Pancreas (tissue), 10 donors: ENCODE measurements at regions not wholly inside any gene's neighbourhood (a gene's known extent, or its start where the extent isn't known, plus 50 kb on each side); places are given as distances from the start of the nearest gene placed in this dataset.
A peak's percentile ranks its signal among the peaks of the same experiment; 100 is the strongest.
"Not testable (repeated sequence)": the region's sequence is repeated elsewhere in the genome, so short reads cannot be mapped to it uniquely, and the experiment has no call there.

Experiments
- ATAC-seq, 4 donors: fragments of 200-7000 bp; cut with Tn5 transposase; one replicate each; pipeline versions ENCODE4 v1.8.0 to v1.9.1; 2020; ENCODE audit warnings: mild to moderate bottlenecking in 4 of 4, moderate library complexity in 4 of 4
- DNase-seq, 6 donors: peaks; one replicate each; pipeline ENCODE4 v3.0.0-alpha.2; 2020
- FAIRE-seq: peaks from 2 replicates; lab custom pipeline; 2012; peaks lifted over from hg19 to GRCh38; lab: Jason Lieb, UNC
- H3K27ac ChIP-seq, 4 donors: fragments of 200-600 bp; sonication (generic); 1 replicate in 3 of 4; 2 replicates in 1 of 4; pipeline versions ENCODE4 v1.5.0 to v1.8.0; 2020
- H3K27me3 ChIP-seq, 4 donors: fragments of 200-600 bp; one replicate each; pipeline ENCODE4 v1.8.0; 2021
- H3K36me3 ChIP-seq, 3 donors: fragments of 200-600 bp; sonication (generic) in 1 of 3; one replicate each; pipeline versions ENCODE4 v1.5.0 to v1.8.0; 2020 to 2021
- H3K4me1 ChIP-seq, 3 donors: fragments of 200-600 bp; one replicate each; pipeline ENCODE4 v1.8.0; 2021
- H3K4me3 ChIP-seq, 4 donors: fragments of 200-600 bp; sonication (generic) in 2 of 4; one replicate each; pipeline versions ENCODE4 v1.5.0 to v1.8.0; 2020 to 2021
- H3K9me3 ChIP-seq, 4 donors: fragments of 200-600 bp; one replicate each; pipeline ENCODE4 v1.8.0; 2021
- CTCF ChIP-seq, 4 donors: fragments of 200-600 bp; sonication (generic) in 3 of 4; IDR thresholded peaks; one replicate each; pipeline versions ENCODE4 v1.5.0 to v1.8.0; 2021; ENCODE audit warnings: antibody characterized with exemption in 4 of 4
- WGBS, 2 donors: extraction: QIAGEN DNeasy Blood & Tissue Kit; methylation state at CpG; one replicate each; pipeline ENCODE4 v1.1.7; 2013; 5-methylcytosine and 5-hydroxymethylcytosine counted together
- intact Hi-C, 3 donors: fragments of 100-400 bp; cut with DNase I; formaldehyde crosslinking; loops; one replicate each; pipeline versions ENCODE4 v1.11.1 to v1.14.2; 2022
- donor health status: healthy with polysubstance abuse.
- donor health status: DM: no; HTN: no; CAD: no; lungs with moderate emphysema.
- donor health status: DM: no; HTN: no; CAD: no.
- donor health status: control.
- donor health status: control.
- donor health status: Bipolar disorder and iron deficiency.
- donor health status: DM: yes; HTN: yes; CAD: no.
- donor health status: DM: no; HTN: no; CAD: no.
- donor health status: DM: no; HTN: no; CAD: no.
- donor health status: DM: yes; HTN: yes; CAD: no.

- H3K4me1 ChIP-seq: no peaks in the 10 kb centered on the region
- H3K27me3 ChIP-seq: no peaks in the 10 kb centered on the region
- TF ChIP-seq CTCF (IDR thresholded peaks at IDR 0.05): peak; percentile 77 to 89 (median 82)
- DNase-seq (peak in 4 of 6 donors; percentile 22 to 61 (median 32)), ATAC-seq (peak; percentile 77 to 94 (median 89)), FAIRE-seq (peak; percentile 29)
- H3K9me3 ChIP-seq: no peaks in the 10 kb centered on the region
- 1 to 2% methylated on average over 6 of the region's 6 CpGs for WGBS, 2 donors
- no peak overlapping the region for H3K27ac ChIP-seq
- H3K4me3 ChIP-seq: no peak overlapping the region
- H3K36me3 ChIP-seq: no peaks in the 10 kb centered on the region
- intact Hi-C loops: no loop called here
Measured at GRCh38 chr4:67327245-67328017, 217.9 kb downstream of the CENPC start.

GRCh38 chr4:67325791-67326190, 219.5 kb downstream of the CENPC start:
- intact Hi-C loops: no loop called here
- no peaks in the 10 kb centered on the region for H3K4me1 ChIP-seq
- FAIRE-seq (no peak), DNase-seq (no peak), ATAC-seq (no peak)
- H3K9me3 ChIP-seq: no peaks in the 10 kb centered on the region
- no peak overlapping the region for H3K27ac ChIP-seq
- TF ChIP-seq CTCF (IDR thresholded peaks at IDR 0.05): no peak
- no peaks in the 10 kb centered on the region for H3K36me3 ChIP-seq
- 11 to 14% methylated on average over 2 of the region's 2 CpGs for WGBS, 2 donors
- H3K27me3 ChIP-seq: no peaks in the 10 kb centered on the region
- H3K4me3 ChIP-seq: no peak overlapping the region

- Histone ChIP-seq H3K9me3 (no peaks in the 10 kb centered on the region), H3K4me3 (no peak overlapping the region), H3K27ac (no peak overlapping the region), H3K4me1 (no peaks in the 10 kb centered on the region), H3K27me3 (no peaks in the 10 kb centered on the region), H3K36me3 (no peaks in the 10 kb centered on the region)
- 60 to 63% methylated on average over 3 of the region's 3 CpGs for WGBS, 2 donors
- ATAC-seq: no peak
- no peak for DNase-seq
- TF ChIP-seq CTCF (IDR thresholded peaks at IDR 0.05): no peak
- intact Hi-C loops: no loop called here
- no peak for FAIRE-seq
Measured at GRCh38 chr4:67320645-67321044, 224.7 kb downstream of the CENPC start.

GRCh38 chr4:67319607-67320006, 225.7 kb downstream of the CENPC start:
- intact Hi-C loops, H3K27me3 ChIP-seq, H3K9me3 ChIP-seq, H3K27ac ChIP-seq, H3K36me3 ChIP-seq, H3K4me1 ChIP-seq, ATAC-seq, FAIRE-seq, H3K4me3 ChIP-seq, DNase-seq: not testable (repeated sequence)
- WGBS, 2 donors: 78 to 84% methylated on average over 6 of the region's 6 CpGs

- H3K27me3 ChIP-seq, H3K9me3 ChIP-seq, H3K36me3 ChIP-seq, H3K27ac ChIP-seq, DNase-seq, FAIRE-seq, H3K4me1 ChIP-seq, intact Hi-C loops, H3K4me3 ChIP-seq, ATAC-seq: not testable (repeated sequence)
- WGBS, 2 donors: 61 to 79% methylated on average over 10 to 11 of the region's 11 CpGs
Measured at GRCh38 chr4:67300497-67301185, 244.7 kb downstream of the CENPC start.

- Histone ChIP-seq H3K27ac (no peak overlapping the region), H3K36me3 (no peaks in the 10 kb centered on the region), H3K9me3 (no peaks in the 10 kb centered on the region), H3K4me3 (no peak overlapping the region), H3K4me1 (no peaks in the 10 kb centered on the region), H3K27me3 (no peaks in the 10 kb centered on the region)
- ATAC-seq (no peak), FAIRE-seq (no peak), DNase-seq (no peak)
- WGBS, 2 donors: 30 to 36% methylated on average over 2 of the region's 2 CpGs
- intact Hi-C loops: no loop called here
- no peak for TF ChIP-seq CTCF (IDR thresholded peaks at IDR 0.05)
Measured at GRCh38 chr4:67292636-67293035, 252.7 kb downstream of the CENPC start.
